HG02973 (cell line): ENCODE measurements at regions not wholly inside any gene's neighbourhood (a gene's known extent, or its start where the extent isn't known, plus 50 kb on each side); places are given as distances from the start of the nearest gene placed in this dataset.

Experiments
- ATAC-seq: cut with Tn5 transposase; IDR thresholded peaks from one replicate; pipeline ENCODE4 v1.9.1; 2021; ENCODE audit warnings: moderate library complexity; ENCODE audit not compliant: unreplicated experiment

- no peak for ATAC-seq
These were observed 78.5 kb upstream of the PCBD1 start for GRCh38 chr10:70966646-70967553.

DNA sequence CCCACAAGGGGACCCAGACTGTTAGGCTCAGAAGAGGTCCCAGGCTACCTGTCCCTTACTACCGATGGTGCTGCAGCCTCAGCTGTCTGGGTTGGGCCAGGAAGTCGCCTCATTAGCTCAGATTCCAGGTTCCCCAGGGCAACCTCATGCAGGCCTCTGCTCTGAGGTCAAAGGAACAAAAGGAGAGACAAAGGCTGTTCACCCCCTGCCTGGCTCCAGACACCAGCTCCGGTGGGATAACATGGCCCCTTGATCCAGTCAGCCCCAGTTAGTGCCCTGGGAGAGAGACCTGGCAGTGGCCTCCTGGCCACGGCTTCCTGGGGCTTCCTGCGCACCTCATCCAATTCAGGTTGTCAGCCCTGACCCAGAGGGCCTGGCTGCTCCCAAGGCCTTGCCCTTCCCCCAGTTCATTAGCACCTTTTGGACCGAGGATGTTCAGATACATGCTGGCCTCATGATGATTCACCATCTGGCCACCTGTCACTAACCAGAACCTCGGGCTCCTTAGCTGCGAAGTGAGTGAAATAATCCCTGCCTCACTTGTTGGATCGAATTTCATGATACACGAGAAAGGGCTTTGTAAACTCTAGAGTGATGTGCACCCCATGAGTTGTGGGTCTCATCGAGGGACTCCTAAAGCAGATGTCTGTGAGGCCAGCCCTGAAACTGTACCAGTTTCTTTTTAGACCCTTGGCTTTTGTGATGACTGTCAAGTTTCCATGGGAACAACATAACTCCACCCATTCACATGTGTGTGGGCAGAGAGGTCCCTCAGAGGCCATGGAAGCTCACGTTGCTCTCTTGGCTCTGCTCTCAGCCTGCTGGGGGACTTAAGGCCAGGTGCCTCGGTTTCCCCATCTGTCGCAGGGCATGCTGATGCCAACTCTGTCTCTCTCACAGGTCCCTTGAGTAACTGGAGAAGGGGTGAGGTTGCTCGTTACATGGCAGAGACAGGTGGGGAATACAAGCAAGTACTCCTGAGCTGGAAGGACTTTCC is 79.5 kb upstream of the PCBD1 start:
- ATAC-seq = peak; percentile 87

- no peak for ATAC-seq
These were observed 80.8 kb upstream of the PCBD1 start for GRCh38 chr10:70969188-70969587.

- ATAC-seq = no peak
These were observed 82.5 kb upstream of the PCBD1 start for GRCh38 chr10:70970830-70971229.

- ATAC-seq = no peak
These were observed 84.9 kb upstream of the PCBD1 start for GRCh38 chr10:70973275-70973674.

GRCh38 chr10:70974351-70974901 is 86.1 kb upstream of the PCBD1 start:
- ATAC-seq = no peak

- no peak for ATAC-seq
These were observed 86.6 kb upstream of the PCBD1 start for GRCh38 chr10:70974920-70975319.

- no peak for ATAC-seq
These were observed 87.8 kb upstream of the PCBD1 start for GRCh38 chr10:70976063-70976695.

DNA sequence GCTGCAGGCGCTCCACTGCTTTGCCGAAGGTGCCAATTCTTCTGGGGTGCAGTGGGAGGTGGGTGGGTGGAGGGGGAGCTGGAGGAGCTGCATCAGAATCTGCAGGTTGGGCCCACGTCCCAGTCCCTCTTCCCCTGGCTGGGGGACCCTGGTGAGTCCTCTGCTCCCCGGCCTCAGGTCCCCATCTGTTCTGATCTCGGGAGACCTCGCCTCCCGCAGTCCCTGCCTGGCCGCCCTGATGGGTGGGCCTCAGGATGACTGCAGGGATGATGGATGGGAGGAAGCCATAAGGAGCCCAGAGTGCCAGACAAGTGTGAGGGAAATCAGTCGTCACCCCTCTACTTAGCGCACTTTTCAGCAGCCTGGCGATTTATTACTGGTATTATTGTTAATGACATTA is 89.3 kb upstream of the PCBD1 start:
- no peak for ATAC-seq

DNA sequence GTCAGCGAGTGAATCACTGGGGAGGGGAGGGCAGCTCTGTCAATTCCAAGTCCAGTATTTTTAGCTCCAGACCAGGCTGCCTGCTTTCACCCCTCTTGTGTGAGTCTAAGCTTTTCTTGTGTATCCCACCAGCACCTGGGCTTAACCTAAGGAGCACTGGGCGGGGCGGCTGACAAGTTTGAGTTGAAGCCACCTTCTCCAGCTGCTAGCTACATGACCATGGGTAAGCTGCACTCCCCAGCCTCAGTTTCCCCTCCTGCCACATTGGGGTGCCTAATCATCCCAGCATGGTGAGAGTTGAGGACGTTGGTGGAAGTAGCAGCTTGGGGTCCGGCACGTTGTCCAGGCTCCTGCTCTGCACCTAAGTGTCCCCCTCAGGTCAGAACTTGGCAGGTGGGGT is 89.8 kb upstream of the PCBD1 start:
- no peak for ATAC-seq

GRCh38 chr10:70978816-70979480 is 90.6 kb upstream of the PCBD1 start:
- no peak for ATAC-seq

DNA sequence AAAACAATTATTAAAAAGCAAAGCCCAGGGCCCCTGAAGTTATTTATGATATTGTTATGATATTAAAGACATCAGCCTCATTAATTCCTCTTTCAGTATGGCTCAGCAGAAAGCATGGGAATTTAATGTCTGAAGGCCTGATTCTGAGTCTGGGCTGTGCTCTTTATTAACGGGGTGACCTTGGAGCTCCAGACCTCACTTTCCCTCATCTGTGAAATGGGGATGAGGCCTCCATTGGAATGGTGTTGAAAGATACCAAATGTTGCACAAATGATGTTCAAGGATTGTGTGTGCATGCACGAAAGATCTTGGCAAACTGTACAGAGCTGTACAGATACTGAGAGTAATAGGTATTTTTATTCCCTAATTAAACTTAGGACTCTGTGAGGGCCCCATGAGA is 92.3 kb upstream of the PCBD1 start:
- ATAC-seq = no peak

- ATAC-seq = no peak
These were observed 92.9 kb upstream of the PCBD1 start for GRCh38 chr10:70981171-70981836.

DNA sequence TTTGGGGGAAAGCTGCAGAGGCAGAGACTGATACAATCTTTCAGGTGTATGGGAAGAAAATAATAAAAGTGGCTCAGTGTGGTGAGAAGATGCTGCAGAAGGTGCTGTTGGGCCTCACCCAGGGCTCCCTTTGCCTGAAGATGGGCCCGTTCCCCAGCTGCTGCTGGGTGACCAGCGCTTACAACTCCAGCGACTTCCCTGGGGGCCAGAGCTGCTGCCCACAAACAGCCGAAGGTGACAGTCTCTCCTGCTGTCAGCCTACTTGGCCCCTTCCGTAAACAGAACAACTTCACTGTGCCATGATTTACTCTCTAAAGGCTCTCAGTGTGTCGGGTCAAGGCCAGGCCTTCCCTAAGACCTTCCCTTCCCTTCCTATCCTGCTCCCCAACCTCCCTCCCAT is 93.6 kb upstream of the PCBD1 start:
- no peak for ATAC-seq

- ATAC-seq = peak; percentile 72
These were observed 94.1 kb upstream of the PCBD1 start for GRCh38 chr10:70982443-70982842.

DNA sequence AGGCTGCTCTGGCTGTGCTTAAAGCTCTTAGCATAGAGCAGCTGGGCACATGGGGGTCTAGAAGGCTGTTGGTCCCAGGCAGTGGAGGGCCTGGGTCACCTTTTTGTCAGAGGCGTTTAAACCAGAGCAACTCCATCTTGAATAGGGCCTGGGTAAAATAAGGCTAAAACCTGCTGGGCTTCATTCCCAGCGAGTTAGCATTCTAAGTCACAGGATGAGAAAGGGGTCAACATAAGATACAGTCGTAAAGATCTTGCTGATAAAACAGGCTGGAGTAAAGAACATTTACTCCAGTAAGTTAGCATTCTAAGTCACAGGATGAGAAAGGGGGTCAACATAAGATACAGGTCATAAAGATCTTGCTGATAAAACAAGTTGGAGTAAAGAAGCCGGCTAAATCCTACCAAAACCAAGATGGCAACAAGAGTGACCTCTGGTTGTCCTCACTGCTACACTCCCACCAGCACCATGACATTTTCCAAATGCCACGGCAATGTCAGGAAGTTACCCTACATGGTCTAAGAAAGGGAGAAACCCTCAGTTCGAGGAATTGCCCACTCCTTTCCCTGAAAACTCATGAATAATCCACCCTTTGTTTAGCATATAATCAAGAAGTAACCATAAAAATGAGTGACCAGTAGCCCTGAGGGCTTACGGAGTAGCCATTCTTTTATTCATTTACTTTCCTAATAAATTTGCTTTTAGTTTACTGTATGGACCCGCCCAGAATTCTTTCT is 96.8 kb upstream of the PCBD1 start:
- ATAC-seq = no peak

GRCh38 chr10:70985824-70986622 is 97.7 kb upstream of the PCBD1 start:
- no peak for ATAC-seq

DNA sequence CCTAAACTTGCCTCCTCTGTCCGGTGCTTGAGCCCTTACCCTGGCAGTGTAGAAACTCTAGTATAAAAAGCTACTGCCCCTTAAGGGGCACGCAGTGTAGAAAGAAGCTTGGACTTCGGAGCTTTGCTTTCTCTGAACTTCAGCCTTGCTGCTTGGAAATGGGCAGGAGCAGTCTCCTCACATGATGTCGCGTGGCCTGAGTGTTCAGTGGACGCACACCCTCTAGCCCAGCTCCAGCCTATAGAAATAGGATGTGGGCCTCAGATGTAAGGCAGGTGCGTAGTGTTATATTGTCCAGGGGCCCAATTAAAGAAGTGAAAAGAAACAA is 98.2 kb upstream of the PCBD1 start:
- no peak for ATAC-seq
